ENCODE measurements at regions not wholly inside any gene's neighbourhood (a gene's known extent, or its start where the extent isn't known, plus 50 kb on each side); places are given as distances from the start of the nearest gene placed in this dataset.

GRCh38 chr1:73813236-73813635, 384.7 kb downstream of the LRRIQ3 start:
- TF ChIP-seq CTCF (conservative IDR thresholded peaks at IDR 0.05) (no peak), EZH2 (IDR thresholded peaks at IDR 0.05; ENCODE audit: low read depth) (no peak)

All from PC-9 (cell line).